ENCODE measurements at regions not wholly inside any gene's neighbourhood (a gene's known extent, or its start where the extent isn't known, plus 50 kb on each side); places are given as distances from the start of the nearest gene placed in this dataset.

DNA sequence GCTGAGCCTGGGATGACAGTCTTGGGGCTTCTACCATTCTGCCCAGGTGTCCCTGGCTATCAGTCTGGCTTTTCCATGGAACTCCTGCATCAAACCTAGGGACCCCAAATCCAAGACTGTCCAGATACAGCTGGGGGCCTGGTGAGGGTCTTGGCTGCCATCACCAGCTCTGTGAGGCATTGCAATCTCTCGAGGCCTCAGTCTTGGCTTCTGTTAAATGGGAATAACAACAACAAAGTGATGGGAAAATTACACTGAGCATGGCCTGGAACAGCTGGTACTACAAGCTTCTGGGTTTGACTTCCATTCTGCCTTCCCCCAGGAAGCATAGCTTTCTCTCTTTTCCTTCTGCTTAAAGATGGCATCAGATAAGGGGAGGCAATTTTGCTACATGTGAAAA is 50.0 kb upstream of the LCTL start:
- Histone ChIP-seq H3K27me3 (ENCODE audit: control insufficient read depth, insufficient read depth, low read length) (no peaks in the 10 kb centered on the region), H3K9me3 (replicated peaks; ENCODE audit: control insufficient read depth, low read depth, low read length) (no peaks in the 10 kb centered on the region), H3K36me3 (ENCODE audit: control insufficient read depth, insufficient read depth, low read length) (no peaks in the 10 kb centered on the region), H3K27ac (ENCODE audit: low read length) (no peak overlapping the region), H3K4me1 (ENCODE audit: control insufficient read depth, insufficient read depth, low read length) (peaks cover 34% of the 10 kb centered on the region), H3K4me3 (ENCODE audit: low read length) (no peak overlapping the region)
- WGBS (ENCODE audit: insufficient coverage): 92% methylated on average over 1 of the region's 1 CpG
- DNase-seq: no peak

- H3K9me3 ChIP-seq (replicated peaks; ENCODE audit: control insufficient read depth, low read depth, low read length): no peaks in the 10 kb centered on the region
- peak; percentile 71 for DNase-seq
- peaks cover 46% of the 10 kb centered on the region for H3K4me1 ChIP-seq (ENCODE audit: control insufficient read depth, insufficient read depth, low read length)
- peaks cover 10% of the 10 kb centered on the region for H3K27me3 ChIP-seq (ENCODE audit: control insufficient read depth, insufficient read depth, low read length)
- H3K27ac ChIP-seq (ENCODE audit: low read length): peak overlapping the region; percentile 76
- no peak overlapping the region for H3K4me3 ChIP-seq (ENCODE audit: low read length)
- WGBS (ENCODE audit: insufficient coverage): 41% methylated on average over 12 of the region's 15 CpGs
- no peaks in the 10 kb centered on the region for H3K36me3 ChIP-seq (ENCODE audit: control insufficient read depth, insufficient read depth, low read length)
Measured at GRCh38 chr15:66617137-66618090, 51.6 kb upstream of the LCTL start.

- H3K4me1 ChIP-seq (ENCODE audit: control insufficient read depth, insufficient read depth, low read length): peaks cover 39% of the 10 kb centered on the region
Measured at GRCh38 chr15:66619152-66619903, 53.5 kb upstream of the LCTL start.

DNA sequence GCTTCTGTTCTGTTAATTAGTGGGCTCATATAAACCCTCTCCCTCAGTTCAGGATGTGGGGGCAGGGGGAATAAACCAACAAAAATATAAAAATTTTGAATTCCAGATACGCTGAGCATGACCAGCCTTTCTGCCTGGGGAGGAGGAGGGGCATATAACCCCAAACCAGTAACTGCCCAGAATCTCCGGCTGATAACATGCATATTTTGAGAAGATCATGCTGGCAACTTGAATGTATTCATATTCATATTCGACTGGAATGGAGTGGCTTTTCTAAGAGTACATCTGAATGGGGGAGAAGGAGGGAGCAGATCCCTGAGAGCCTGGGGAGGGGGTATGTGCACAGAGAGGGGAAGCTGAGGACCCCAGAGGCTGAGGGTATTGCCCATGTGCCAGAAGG is 54.5 kb upstream of the LCTL start:
- WGBS (ENCODE audit: insufficient coverage): 71% methylated on average over 2 of the region's 3 CpGs

More at GRCh38 chr15:66619152-66619903, 53.5 kb upstream of the LCTL start:
- no peak overlapping the region for H3K4me3 ChIP-seq (ENCODE audit: low read length)
- DNase-seq: peak; percentile 83
- H3K27ac ChIP-seq (ENCODE audit: low read length): no peak overlapping the region
- 32% methylated on average over 17 of the region's 17 CpGs for WGBS (ENCODE audit: insufficient coverage)
- H3K9me3 ChIP-seq (replicated peaks; ENCODE audit: control insufficient read depth, low read depth, low read length): no peaks in the 10 kb centered on the region
- no peaks in the 10 kb centered on the region for H3K36me3 ChIP-seq (ENCODE audit: control insufficient read depth, insufficient read depth, low read length)
- peaks cover 10% of the 10 kb centered on the region for H3K27me3 ChIP-seq (ENCODE audit: control insufficient read depth, insufficient read depth, low read length)

GRCh38 chr15:66620744-66621344 is 55.0 kb upstream of the LCTL start:
- Histone ChIP-seq H3K4me1 (ENCODE audit: control insufficient read depth, insufficient read depth, low read length) (peaks cover 31% of the 10 kb centered on the region), H3K9me3 (replicated peaks; ENCODE audit: control insufficient read depth, low read depth, low read length) (no peaks in the 10 kb centered on the region), H3K27me3 (ENCODE audit: control insufficient read depth, insufficient read depth, low read length) (peaks cover 10% of the 10 kb centered on the region), H3K4me3 (ENCODE audit: low read length) (no peak overlapping the region), H3K27ac (ENCODE audit: low read length) (peak overlapping the region; percentile 42), H3K36me3 (ENCODE audit: control insufficient read depth, insufficient read depth, low read length) (no peaks in the 10 kb centered on the region)
- 84% methylated on average over 5 of the region's 6 CpGs for WGBS (ENCODE audit: insufficient coverage)
- DNase-seq: no peak

More for the DNA sequence above, 54.5 kb upstream of the LCTL start:
- H3K9me3 ChIP-seq (replicated peaks; ENCODE audit: control insufficient read depth, low read depth, low read length): no peaks in the 10 kb centered on the region
- H3K27me3 ChIP-seq (ENCODE audit: control insufficient read depth, insufficient read depth, low read length): peaks cover 10% of the 10 kb centered on the region
- H3K4me1 ChIP-seq (ENCODE audit: control insufficient read depth, insufficient read depth, low read length): peaks cover 34% of the 10 kb centered on the region
- no peak overlapping the region for H3K27ac ChIP-seq (ENCODE audit: low read length)
- DNase-seq: no peak
- no peak overlapping the region for H3K4me3 ChIP-seq (ENCODE audit: low read length)
- no peaks in the 10 kb centered on the region for H3K36me3 ChIP-seq (ENCODE audit: control insufficient read depth, insufficient read depth, low read length)

DNA sequence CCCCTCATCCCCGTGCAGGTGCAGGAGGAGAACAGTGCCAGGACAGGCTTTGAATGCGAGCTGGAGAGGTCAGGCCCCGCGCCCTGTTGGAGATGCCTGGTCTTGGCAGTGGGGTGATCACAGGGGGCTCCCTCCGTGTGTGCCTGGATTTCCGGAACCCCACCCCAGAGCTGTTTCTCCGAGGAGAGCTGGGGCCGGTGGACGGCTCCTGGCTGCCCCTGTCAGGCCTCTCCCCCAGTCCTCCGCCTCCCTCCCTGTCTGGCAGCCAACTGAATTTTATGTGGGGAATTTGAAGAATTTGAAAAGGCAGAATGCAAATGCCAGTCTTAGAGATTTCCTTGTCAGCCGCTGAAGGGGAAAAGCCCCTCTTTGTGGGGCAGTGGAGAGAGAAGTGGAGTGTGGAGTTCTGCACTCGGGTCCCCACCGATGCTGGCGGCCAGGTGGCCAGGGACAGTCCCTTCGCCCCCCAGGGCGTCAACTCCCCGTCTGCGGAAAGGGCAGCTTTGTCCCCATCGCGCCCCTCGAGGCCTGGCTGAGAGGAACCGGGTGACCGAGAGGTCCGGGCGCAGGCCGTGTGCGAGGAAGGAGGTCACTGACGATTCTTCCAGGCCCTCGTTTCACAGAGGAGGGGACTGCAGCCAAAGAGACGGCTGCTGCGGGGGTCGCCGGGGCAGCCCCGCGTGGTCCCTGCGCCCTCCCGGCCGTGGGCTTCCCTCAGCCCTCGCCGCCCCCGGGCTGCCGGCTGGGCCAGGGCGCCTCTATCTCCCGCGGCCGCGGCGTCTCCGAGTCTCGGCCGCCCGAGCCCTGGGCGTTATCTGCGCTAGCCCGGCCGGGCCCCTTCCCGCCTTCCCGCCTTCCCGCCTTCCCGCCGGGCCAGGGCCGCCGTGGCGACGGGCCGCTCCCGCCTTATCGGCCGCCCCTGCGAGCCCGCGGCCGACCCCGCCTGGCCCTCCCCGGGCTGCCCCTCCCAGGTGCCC is 56.0 kb upstream of the LCTL start:
- DNase-seq: peak; percentile 61
- Histone ChIP-seq H3K4me1 (ENCODE audit: control insufficient read depth, insufficient read depth, low read length) (peaks cover 31% of the 10 kb centered on the region), H3K4me3 (ENCODE audit: low read length) (no peak overlapping the region), H3K27ac (ENCODE audit: low read length) (peak overlapping the region; percentile 42), H3K36me3 (ENCODE audit: control insufficient read depth, insufficient read depth, low read length) (no peaks in the 10 kb centered on the region), H3K9me3 (replicated peaks; ENCODE audit: control insufficient read depth, low read depth, low read length) (no peaks in the 10 kb centered on the region), H3K27me3 (ENCODE audit: control insufficient read depth, insufficient read depth, low read length) (peaks cover 10% of the 10 kb centered on the region)
- 8% methylated on average over 63 of the region's 75 CpGs for WGBS (ENCODE audit: insufficient coverage)

GRCh38 chr15:66622591-66623022 is 56.8 kb upstream of the LCTL start:
- Histone ChIP-seq H3K36me3 (ENCODE audit: control insufficient read depth, insufficient read depth, low read length) (no peaks in the 10 kb centered on the region), H3K4me3 (ENCODE audit: low read length) (no peak overlapping the region), H3K9me3 (replicated peaks; ENCODE audit: control insufficient read depth, low read depth, low read length) (no peaks in the 10 kb centered on the region), H3K4me1 (ENCODE audit: control insufficient read depth, insufficient read depth, low read length) (peaks cover 25% of the 10 kb centered on the region), H3K27ac (ENCODE audit: low read length) (no peak overlapping the region), H3K27me3 (ENCODE audit: control insufficient read depth, insufficient read depth, low read length) (peaks cover 10% of the 10 kb centered on the region)
- DNase-seq: no peak
- 67% methylated on average over 1 of the region's 5 CpGs for WGBS (ENCODE audit: insufficient coverage)

- Histone ChIP-seq H3K27ac (ENCODE audit: low read length) (no peak overlapping the region), H3K4me3 (ENCODE audit: low read length) (no peak overlapping the region), H3K4me1 (ENCODE audit: control insufficient read depth, insufficient read depth, low read length) (peaks cover 21% of the 10 kb centered on the region), H3K36me3 (ENCODE audit: control insufficient read depth, insufficient read depth, low read length) (no peaks in the 10 kb centered on the region), H3K9me3 (replicated peaks; ENCODE audit: control insufficient read depth, low read depth, low read length) (no peaks in the 10 kb centered on the region), H3K27me3 (ENCODE audit: control insufficient read depth, insufficient read depth, low read length) (peaks cover 10% of the 10 kb centered on the region)
- 38% methylated on average over 1 of the region's 6 CpGs for WGBS (ENCODE audit: insufficient coverage)
- DNase-seq: no peak
Measured at GRCh38 chr15:66623801-66624453, 58.1 kb upstream of the LCTL start.

DNA sequence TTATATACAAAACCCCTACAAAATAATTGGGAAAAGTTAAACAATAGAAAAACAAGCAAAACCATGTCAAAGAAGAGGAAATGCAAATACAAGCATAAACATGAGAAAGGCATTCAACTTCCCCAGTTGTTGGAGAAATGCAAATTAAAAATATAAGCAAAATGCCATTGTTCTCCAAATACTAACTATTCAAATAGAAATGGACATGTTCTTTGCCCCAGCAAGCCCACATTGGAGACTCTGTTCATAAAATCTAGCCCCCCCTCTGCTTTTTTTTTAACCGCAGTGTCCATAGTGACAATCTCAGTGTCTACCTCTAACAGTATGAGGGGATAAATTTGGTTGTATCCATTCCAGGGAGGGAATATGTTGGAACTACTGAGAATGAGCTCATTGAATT is 59.7 kb upstream of the LCTL start:
- Histone ChIP-seq H3K36me3 (ENCODE audit: control insufficient read depth, insufficient read depth, low read length) (no peaks in the 10 kb centered on the region), H3K27ac (ENCODE audit: low read length) (no peak overlapping the region), H3K4me3 (ENCODE audit: low read length) (no peak overlapping the region), H3K27me3 (ENCODE audit: control insufficient read depth, insufficient read depth, low read length) (peaks cover 10% of the 10 kb centered on the region), H3K4me1 (ENCODE audit: control insufficient read depth, insufficient read depth, low read length) (peaks cover 14% of the 10 kb centered on the region), H3K9me3 (replicated peaks; ENCODE audit: control insufficient read depth, low read depth, low read length) (no peaks in the 10 kb centered on the region)
- no CpG with 5 or more reads among the region's 1 CpG for WGBS (ENCODE audit: insufficient coverage)
- DNase-seq: no peak
